ENCODE measurements at regions not wholly inside any gene's neighbourhood (a gene's known extent, or its start where the extent isn't known, plus 50 kb on each side); places are given as distances from the start of the nearest gene placed in this dataset.
A peak's percentile ranks its signal among the peaks of the same experiment; 100 is the strongest.
"Not testable (repeated sequence)": the region's sequence is repeated elsewhere in the genome, so short reads cannot be mapped to it uniquely, and the experiment has no call there.

- no peak for DNase-seq
These were observed 82.2 kb upstream of the RNU2-1 start for GRCh38 chr17:43315858-43316521.

DNA sequence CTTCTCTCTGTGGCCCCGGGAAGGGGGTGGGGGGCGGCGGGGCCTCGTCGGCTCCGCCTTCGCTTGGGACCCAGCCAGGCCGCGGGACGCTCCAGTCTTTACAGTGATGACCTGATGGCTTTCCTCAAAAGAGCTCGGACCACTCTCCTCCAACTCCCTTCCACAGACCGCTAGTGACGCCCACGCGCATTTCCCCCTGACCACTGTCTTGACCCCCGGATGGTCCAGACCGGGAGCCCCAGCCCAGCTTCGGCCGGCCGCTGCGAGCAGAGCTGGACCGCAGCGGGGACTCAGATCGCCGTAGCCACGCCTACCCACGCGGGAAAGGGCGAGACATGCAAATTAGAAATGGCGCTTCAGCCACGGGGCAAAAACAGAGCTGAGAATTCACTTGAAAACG is 81.6 kb upstream of the RNU2-1 start:
- DNase-seq: no peak

GRCh38 chr17:43314611-43315011 is 80.8 kb upstream of the RNU2-1 start:
- DNase-seq: no peak

DNA sequence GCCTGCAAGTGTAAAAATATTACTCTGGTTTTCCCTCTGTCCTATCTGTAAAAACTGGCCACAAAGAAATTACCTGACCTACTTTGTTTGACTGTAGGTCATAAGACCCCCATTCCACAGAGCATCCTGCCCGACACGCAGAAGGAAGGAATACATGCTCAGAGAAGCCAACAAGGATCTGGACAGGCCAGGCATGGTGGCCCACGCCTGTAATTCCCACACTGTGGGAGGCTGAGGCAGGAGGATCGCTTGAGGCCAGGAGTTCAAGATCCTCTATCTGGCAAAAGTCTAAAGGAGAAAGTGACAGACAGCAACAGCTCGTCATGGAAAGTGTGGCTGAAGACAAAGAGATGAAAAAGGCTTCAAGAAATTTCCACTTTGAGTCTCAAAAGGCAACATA is 78.2 kb upstream of the RNU2-1 start:
- no peak for DNase-seq

- no peak for DNase-seq
These were observed 75.9 kb upstream of the RNU2-1 start for GRCh38 chr17:43309505-43310332.

GRCh38 chr17:43308999-43309398 is 75.2 kb upstream of the RNU2-1 start:
- no peak for DNase-seq

DNA sequence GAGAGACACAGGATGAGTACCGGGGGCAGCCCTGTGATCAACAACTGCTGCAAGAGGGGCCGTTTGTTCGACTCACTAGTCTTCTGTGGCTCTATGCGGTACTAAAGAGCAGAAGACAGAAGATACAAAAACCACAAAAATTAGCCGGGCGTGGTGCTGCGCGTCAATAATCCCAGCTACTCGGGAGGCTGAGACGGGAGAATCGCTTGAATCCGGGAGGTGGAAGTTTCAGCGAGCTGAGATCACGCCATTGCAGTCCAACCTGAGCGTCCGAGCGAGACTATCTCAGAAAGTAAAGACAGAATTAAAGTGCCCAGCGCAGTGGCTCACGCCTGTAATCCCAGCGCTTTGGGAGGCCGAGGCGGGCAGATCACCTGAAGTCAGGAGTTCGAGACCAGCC is 71.0 kb upstream of the RNU2-1 start:
- not testable (repeated sequence) for DNase-seq

- not testable (repeated sequence) for DNase-seq
These were observed 69.3 kb upstream of the RNU2-1 start for GRCh38 chr17:43303049-43303448.

DNA sequence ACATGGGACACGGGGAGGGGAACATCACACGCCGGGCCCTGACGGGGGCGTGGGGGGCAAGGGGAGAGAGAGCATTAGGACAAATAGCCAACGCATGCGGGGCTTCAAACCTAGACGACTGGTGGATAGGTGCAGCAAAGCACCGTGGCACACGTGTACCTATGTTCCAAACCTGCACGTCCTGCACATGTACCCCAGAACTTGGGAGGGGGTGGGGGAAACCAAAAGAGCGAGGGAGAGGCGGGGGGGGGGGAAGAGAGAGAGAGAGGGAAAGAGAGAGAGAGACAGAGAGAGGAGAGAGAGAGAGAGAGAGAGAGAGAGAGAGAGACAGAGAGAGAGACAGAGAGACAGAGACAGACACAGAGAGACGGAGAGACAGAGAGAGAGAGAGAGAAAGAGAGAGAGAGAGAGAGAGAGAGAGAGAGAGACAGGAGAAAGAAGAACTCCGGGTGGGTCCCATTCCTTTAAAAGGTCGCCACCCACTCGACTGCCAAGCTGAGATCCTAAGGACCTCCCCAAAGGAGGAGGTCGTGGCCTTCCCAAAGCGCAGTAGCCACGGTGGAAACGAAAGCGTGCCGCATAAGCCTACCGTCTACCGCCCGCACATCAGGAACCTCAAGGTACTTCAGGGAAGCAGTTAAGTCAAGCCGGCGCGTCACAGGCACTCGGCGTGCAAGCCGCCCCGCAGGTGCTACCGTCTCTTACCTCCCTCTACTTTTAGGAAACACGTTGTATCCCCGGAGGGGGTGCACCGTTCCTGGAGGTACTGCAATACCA is 65.7 kb upstream of the RNU2-1 start:
- not testable (repeated sequence) for DNase-seq

- DNase-seq: not testable (repeated sequence)
These were observed 55.9 kb upstream of the RNU2-1 start for GRCh38 chr17:43289670-43290069.

DNA sequence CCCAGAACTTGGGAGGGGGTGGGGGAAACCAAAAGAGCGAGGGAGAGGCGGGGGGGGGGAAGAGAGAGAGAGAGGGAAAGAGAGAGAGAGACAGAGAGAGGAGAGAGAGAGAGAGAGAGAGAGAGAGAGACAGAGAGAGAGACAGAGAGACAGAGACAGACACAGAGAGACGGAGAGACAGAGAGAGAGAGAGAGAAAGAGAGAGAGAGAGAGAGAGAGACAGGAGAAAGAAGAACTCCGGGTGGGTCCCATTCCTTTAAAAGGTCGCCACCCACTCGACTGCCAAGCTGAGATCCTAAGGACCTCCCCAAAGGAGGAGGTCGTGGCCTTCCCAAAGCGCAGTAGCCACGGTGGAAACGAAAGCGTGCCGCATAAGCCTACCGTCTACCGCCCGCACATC is 49.8 kb upstream of the RNU2-1 start:
- DNase-seq: peak; percentile 35

All from CD4-positive, alpha-beta T cell treated with Interleukin-17A for 1 hour (primary cell).